Keratinocyte (primary cell): ENCODE measurements at regions not wholly inside any gene's neighbourhood (a gene's known extent, or its start where the extent isn't known, plus 50 kb on each side); places are given as distances from the start of the nearest gene placed in this dataset.

ENCODE experiments used
- DNase-seq: peaks from one replicate; pipeline ENCODE4 v3.0.0-alpha.2; 2011; ENCODE audit warnings: low read depth, missing footprints, low spot score
- FAIRE-seq: peaks from 2 replicates; lab custom pipeline; 2011; peaks lifted over from hg19 to GRCh38; lab: Jason Lieb, UNC
- H2AFZ ChIP-seq: 2 replicates; pipeline ENCODE4 v1.6.0; 2012; ENCODE audit warnings: low read length, control low read depth, inconsistent platforms; ENCODE audit not compliant: control insufficient read depth
- H3K27ac ChIP-seq: 2 replicates; pipeline ENCODE4 v1.5.1; 2011; ENCODE audit warnings: low read length; ENCODE audit not compliant: control insufficient read depth, insufficient read depth
- H3K27me3 ChIP-seq: 3 replicates; pipeline ENCODE4 v1.6.0; 2011; ENCODE audit warnings: low read length; ENCODE audit not compliant: control insufficient read depth, insufficient read depth; ENCODE audit errors: extremely low read depth
- H3K36me3 ChIP-seq, 2 experiments: 2 replicates in 1 of 2; 3 replicates in 1 of 2; pipeline ENCODE4 v1.5.1; 2011; ENCODE audit warnings: low read length in 2 of 2, mild to moderate bottlenecking in 1 of 2; ENCODE audit not compliant: control insufficient read depth in 2 of 2, insufficient read depth in 2 of 2; ENCODE audit errors: extremely low read depth in 1 of 2
- H3K4me1 ChIP-seq: 3 replicates; pipeline ENCODE4 v1.5.1; 2011; ENCODE audit warnings: low read length; ENCODE audit not compliant: control insufficient read depth, insufficient read depth; ENCODE audit errors: extremely low read depth
- H3K4me2 ChIP-seq: 3 replicates; pipeline ENCODE4 v1.6.0; 2011; ENCODE audit warnings: low read depth, low read length; ENCODE audit not compliant: control insufficient read depth, insufficient read depth; ENCODE audit errors: extremely low read depth
- H3K4me3 ChIP-seq, 3 experiments: fragments of 200-600 bp in 1 of 3; sonication (generic) in 1 of 3; 2 replicates in 2 of 3; 3 replicates in 1 of 3; pipeline ENCODE4 v1.5.1; 2011 to 2016; ENCODE audit warnings: low read length in 3 of 3, mild to moderate bottlenecking in 3 of 3, control low read depth in 2 of 3, inconsistent platforms in 1 of 3, low read depth in 1 of 3, mixed read lengths in 1 of 3, mixed run types in 1 of 3, moderate library complexity in 1 of 3; ENCODE audit not compliant: control insufficient read depth in 2 of 3, insufficient read depth in 2 of 3; ENCODE audit errors: extremely low read depth in 1 of 3
- H3K79me2 ChIP-seq: 2 replicates; pipeline ENCODE4 v1.6.0; 2012; ENCODE audit warnings: low read length; ENCODE audit not compliant: control insufficient read depth, insufficient read depth
- H3K9ac ChIP-seq: 3 replicates; pipeline ENCODE4 v1.6.0; 2011; ENCODE audit warnings: low read length; ENCODE audit not compliant: control insufficient read depth, insufficient read depth; ENCODE audit errors: extremely low read depth
- H3K9me1 ChIP-seq: 3 replicates; pipeline ENCODE4 v1.6.0; 2011; ENCODE audit warnings: low read length; ENCODE audit not compliant: control insufficient read depth, insufficient read depth; ENCODE audit errors: extremely low read depth
- H3K9me3 ChIP-seq: 2 replicates; pipeline ENCODE4 v1.5.1; 2012; ENCODE audit warnings: low read depth, low read length; ENCODE audit not compliant: control insufficient read depth
- H4K20me1 ChIP-seq: 3 replicates; pipeline ENCODE4 v1.6.0; 2011; ENCODE audit warnings: low read length; ENCODE audit not compliant: control insufficient read depth, insufficient read depth; ENCODE audit errors: extremely low read depth
- EZH2 ChIP-seq: IDR thresholded peaks from one replicate; pipeline ENCODE4 v1.6.1; 2012; ENCODE audit warnings: inconsistent platforms, mild to moderate bottlenecking, low read length, moderate library complexity
- dilution Hi-C: fragments of 300-500 bp; cut with MboI; formaldehyde crosslinking; loops from one replicate; pipeline ENCODE4 v1.7.0; 2020; ENCODE audit warnings: low sequenced_read_pairs; ENCODE audit not compliant: extremely low pct_ligation_motif_present
- TF ChIP-seq, protein P1 (sequence below), 3 experiments: IDR thresholded peaks in 1 of 3; conservative IDR thresholded peaks in 1 of 3; optimal IDR thresholded peaks in 1 of 3; 2 replicates in 2 of 3; 3 replicates in 1 of 3; pipeline versions ENCODE3 to v1.5.1; 2011; ENCODE audit warnings: low read length in 3 of 3, mild to moderate bottlenecking in 3 of 3, moderate library complexity in 2 of 3, control low read depth in 1 of 3, inconsistent platforms in 1 of 3; ENCODE audit not compliant: insufficient read depth in 2 of 3; ENCODE audit errors: extremely low read depth in 1 of 3

DNA sequence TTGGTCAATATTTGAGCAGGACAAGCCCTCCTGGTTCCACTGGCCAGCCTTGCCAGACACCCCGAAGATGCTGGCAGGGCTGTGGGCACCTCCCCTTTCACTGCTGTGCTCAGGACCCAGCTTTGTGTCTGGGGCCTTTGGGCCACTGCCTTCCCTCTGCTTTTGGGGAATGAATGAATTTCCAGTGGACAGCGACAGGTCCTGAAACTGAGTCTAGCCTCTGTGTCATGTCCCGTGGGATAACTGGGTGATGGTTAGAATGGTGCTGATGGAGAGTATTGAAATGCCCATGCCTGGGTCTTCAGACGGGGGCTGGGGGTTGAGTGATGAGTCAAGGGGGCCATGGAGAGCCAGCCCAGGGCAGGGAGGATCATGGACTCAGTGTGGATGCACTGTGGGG lies 135.8 kb downstream of the FOXL1 start:
- DNase-seq = no peak
- no peak for TF ChIP-seq EZH2
- TF ChIP-seq, protein P1, sequence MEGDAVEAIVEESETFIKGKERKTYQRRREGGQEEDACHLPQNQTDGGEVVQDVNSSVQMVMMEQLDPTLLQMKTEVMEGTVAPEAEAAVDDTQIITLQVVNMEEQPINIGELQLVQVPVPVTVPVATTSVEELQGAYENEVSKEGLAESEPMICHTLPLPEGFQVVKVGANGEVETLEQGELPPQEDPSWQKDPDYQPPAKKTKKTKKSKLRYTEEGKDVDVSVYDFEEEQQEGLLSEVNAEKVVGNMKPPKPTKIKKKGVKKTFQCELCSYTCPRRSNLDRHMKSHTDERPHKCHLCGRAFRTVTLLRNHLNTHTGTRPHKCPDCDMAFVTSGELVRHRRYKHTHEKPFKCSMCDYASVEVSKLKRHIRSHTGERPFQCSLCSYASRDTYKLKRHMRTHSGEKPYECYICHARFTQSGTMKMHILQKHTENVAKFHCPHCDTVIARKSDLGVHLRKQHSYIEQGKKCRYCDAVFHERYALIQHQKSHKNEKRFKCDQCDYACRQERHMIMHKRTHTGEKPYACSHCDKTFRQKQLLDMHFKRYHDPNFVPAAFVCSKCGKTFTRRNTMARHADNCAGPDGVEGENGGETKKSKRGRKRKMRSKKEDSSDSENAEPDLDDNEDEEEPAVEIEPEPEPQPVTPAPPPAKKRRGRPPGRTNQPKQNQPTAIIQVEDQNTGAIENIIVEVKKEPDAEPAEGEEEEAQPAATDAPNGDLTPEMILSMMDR (optimal IDR thresholded peaks at IDR 0.05 in 1 of 3, IDR thresholded peaks at IDR 0.05 in 1 of 3, conservative IDR thresholded peaks at IDR 0.05 in 1 of 3; ENCODE audit: extremely low read depth in 1 of 3, insufficient read depth in 2 of 3, low read length in 3 of 3) = no peak
- Histone ChIP-seq H3K4me1 (no peaks in the 10 kb centered on the region), H3K9me1 (no peaks in the 10 kb centered on the region), H3K79me2 (no peaks in the 10 kb centered on the region), H3K36me3 (no peaks in the 10 kb centered on the region), H3K4me2 (no peak overlapping the region), H2AFZ (no peak overlapping the region), H3K9me3 (peaks cover 2% of the 10 kb centered on the region), H4K20me1 (no peaks in the 10 kb centered on the region), H3K4me3 (no peak overlapping the region), H3K27me3 (no peaks in the 10 kb centered on the region), H3K9ac (no peak overlapping the region), H3K27ac (no peak overlapping the region)
- FAIRE-seq = no peak
- dilution Hi-C loops = no loop called here

DNA sequence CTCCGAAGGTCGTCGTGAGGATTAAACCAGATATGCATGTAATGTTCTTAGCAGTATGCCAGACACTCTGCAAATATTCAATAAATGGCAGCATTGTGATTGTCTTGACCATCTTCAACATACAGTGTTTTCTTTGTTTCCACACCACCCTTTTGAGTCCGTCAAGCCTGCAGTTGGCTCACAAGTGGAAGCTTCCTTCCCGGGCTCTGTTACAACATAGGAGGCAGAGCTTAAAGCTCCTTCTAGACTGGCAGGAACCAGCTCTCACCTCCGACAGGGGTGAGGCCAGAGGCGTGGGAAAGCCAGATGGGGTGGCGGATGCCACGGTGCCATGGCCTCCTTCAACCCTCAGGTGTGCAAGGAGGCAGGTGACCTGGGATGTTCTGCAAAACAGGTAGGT lies 138.3 kb downstream of the FOXL1 start:
- H3K9ac ChIP-seq = no peak overlapping the region
- H3K4me3 ChIP-seq = no peak overlapping the region
- H2AFZ ChIP-seq = no peak overlapping the region
- no peaks in the 10 kb centered on the region for H3K27me3 ChIP-seq
- no peak overlapping the region for H3K4me2 ChIP-seq
- H3K79me2 ChIP-seq = no peaks in the 10 kb centered on the region
- peaks cover 2% of the 10 kb centered on the region for H3K9me3 ChIP-seq
- no peak for DNase-seq
- H4K20me1 ChIP-seq = no peaks in the 10 kb centered on the region
- TF ChIP-seq, protein P1 (optimal IDR thresholded peaks at IDR 0.05 in 1 of 3, IDR thresholded peaks at IDR 0.05 in 1 of 3, conservative IDR thresholded peaks at IDR 0.05 in 1 of 3; ENCODE audit: extremely low read depth in 1 of 3, insufficient read depth in 2 of 3, low read length in 3 of 3) = no peak
- no peak for TF ChIP-seq EZH2
- H3K27ac ChIP-seq = no peak overlapping the region
- no peaks in the 10 kb centered on the region for H3K4me1 ChIP-seq
- dilution Hi-C loops = no loop called here
- no peaks in the 10 kb centered on the region for H3K9me1 ChIP-seq
- no peak for FAIRE-seq
- no peaks in the 10 kb centered on the region for H3K36me3 ChIP-seq
